GM21423 (cell line): ENCODE measurements at regions not wholly inside any gene's neighbourhood (a gene's known extent, or its start where the extent isn't known, plus 50 kb on each side); places are given as distances from the start of the nearest gene placed in this dataset.

Source experiments
- ATAC-seq: cut with Tn5 transposase; IDR thresholded peaks from one replicate; pipeline ENCODE4 v1.9.1; 2021; ENCODE audit warnings: mild to moderate bottlenecking, moderate library complexity; ENCODE audit not compliant: unreplicated experiment

- no peak for ATAC-seq
Measured at GRCh38 chr4:1543561-1543960, 137.3 kb upstream of the NKX1-1 start.

- ATAC-seq: no peak
Measured at GRCh38 chr4:1542516-1543320, 136.5 kb upstream of the NKX1-1 start.

GRCh38 chr4:1542226-1542490, 135.9 kb upstream of the NKX1-1 start:
- no peak for ATAC-seq

- ATAC-seq: no peak
Measured at GRCh38 chr4:1541449-1542225, 135.4 kb upstream of the NKX1-1 start.

GRCh38 chr4:1540601-1541375, 134.5 kb upstream of the NKX1-1 start:
- no peak for ATAC-seq

- no peak for ATAC-seq
Measured at GRCh38 chr4:1539859-1540600, 133.8 kb upstream of the NKX1-1 start.

GRCh38 chr4:1538941-1539772, 132.9 kb upstream of the NKX1-1 start:
- no peak for ATAC-seq

- ATAC-seq: no peak
Measured at GRCh38 chr4:1538096-1538410, 131.8 kb upstream of the NKX1-1 start.

GRCh38 chr4:1537410-1538095, 131.3 kb upstream of the NKX1-1 start:
- ATAC-seq: no peak

- ATAC-seq: no peak
Measured at GRCh38 chr4:1536579-1537409, 130.6 kb upstream of the NKX1-1 start.

GRCh38 chr4:1535926-1536578, 129.8 kb upstream of the NKX1-1 start:
- ATAC-seq: no peak

- ATAC-seq: no peak
Measured at GRCh38 chr4:1534876-1535526, 128.8 kb upstream of the NKX1-1 start.

- no peak for ATAC-seq
Measured at GRCh38 chr4:1534095-1534872, 128.0 kb upstream of the NKX1-1 start.

GRCh38 chr4:1533501-1534064, 127.3 kb upstream of the NKX1-1 start:
- ATAC-seq: no peak

GRCh38 chr4:1532549-1533395, 126.5 kb upstream of the NKX1-1 start:
- ATAC-seq: no peak
